HL-60 (cell line): ENCODE measurements at regions not wholly inside any gene's neighbourhood (a gene's known extent, or its start where the extent isn't known, plus 50 kb on each side); places are given as distances from the start of the nearest gene placed in this dataset.

Experiments
- DNase-seq, 2 experiments: peaks; one replicate each; pipeline ENCODE4 v3.0.0-alpha.2; 2010 to 2020; ENCODE audit warnings: low read depth in 1 of 2, low spot score in 1 of 2
- H3K27ac ChIP-seq: fragments of 250-450 bp; sonication (Bioruptor Pico); replicated peaks from 2 replicates; pipeline ENCODE4 v1.5.1; 2020; ENCODE audit warnings: mild to moderate bottlenecking, moderate library complexity
- H3K27me3 ChIP-seq: fragments of 250-450 bp; sonication (Bioruptor Pico); 2 replicates; pipeline ENCODE4 v1.5.1; 2021; ENCODE audit warnings: mild to moderate bottlenecking, moderate library complexity; ENCODE audit not compliant: insufficient read depth, poor library complexity, severe bottlenecking
- H3K4me3 ChIP-seq: replicated peaks from 2 replicates; pipeline ENCODE4 v1.5.1; 2011; ENCODE audit warnings: mild to moderate bottlenecking, control low read depth, low read length; ENCODE audit not compliant: insufficient read depth
- CTCF ChIP-seq: IDR thresholded peaks from one replicate; pipeline ENCODE4 v1.5.1; 2011; ENCODE audit warnings: low read length, control low read depth, inconsistent platforms; ENCODE audit not compliant: insufficient read depth
- GABPA ChIP-seq: IDR thresholded peaks from 2 replicates; pipeline ENCODE4 v1.6.1; 2012; ENCODE audit warnings: low read depth
- POLR2AphosphoS5 ChIP-seq: IDR thresholded peaks from 2 replicates; pipeline ENCODE4 v1.6.1; 2012; ENCODE audit warnings: low read depth
- REST ChIP-seq: IDR thresholded peaks from 2 replicates; pipeline ENCODE4 v1.6.1; 2012; ENCODE audit warnings: low read depth; ENCODE audit not compliant: insufficient replicate concordance
- SPI1 ChIP-seq: IDR thresholded peaks from 2 replicates; pipeline ENCODE4 v1.6.1; 2012; ENCODE audit warnings: low read depth, mild to moderate bottlenecking, borderline replicate concordance

DNA sequence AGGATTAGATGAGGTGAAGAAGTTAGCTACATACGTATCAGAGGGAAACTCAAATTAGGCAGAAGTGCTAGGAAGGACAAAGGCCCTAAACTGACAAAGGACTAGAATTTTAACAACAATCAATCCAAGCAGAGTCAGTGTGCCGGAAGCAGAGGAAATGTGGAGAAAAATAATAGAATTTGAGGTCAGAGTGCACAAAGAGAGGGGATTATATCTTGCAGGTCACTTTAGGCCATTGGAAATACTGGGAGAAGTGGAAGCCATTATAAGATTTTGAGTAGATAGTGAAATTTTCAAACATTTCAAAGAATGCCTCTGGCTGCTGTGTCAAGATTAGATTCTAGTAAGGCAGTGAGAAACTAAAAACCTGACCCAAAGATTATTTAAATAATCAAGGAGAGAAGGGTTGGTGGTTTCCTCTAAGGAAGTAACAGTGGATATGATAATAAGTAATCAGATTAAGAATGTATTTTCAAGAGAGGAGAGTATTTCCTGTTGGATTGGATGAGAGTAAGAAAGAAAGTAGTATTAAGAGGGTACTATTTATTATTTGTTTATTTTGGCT, 889.2 kb upstream of the NCAM2 start:
- Histone ChIP-seq H3K4me3 (no peak overlapping the region), H3K27ac (no peak overlapping the region), H3K27me3 (no peaks in the 10 kb centered on the region)

GRCh38 chr21:20110368-20110767, 887.8 kb upstream of the NCAM2 start:
- Histone ChIP-seq H3K27me3 (no peaks in the 10 kb centered on the region), H3K27ac (no peak overlapping the region), H3K4me3 (no peak overlapping the region)
- TF ChIP-seq POLR2AphosphoS5 (no peak), GABPA (no peak), SPI1 (no peak), CTCF (no peak), REST (no peak)
- DNase-seq, result no peak

More for the DNA sequence above, 889.2 kb upstream of the NCAM2 start:
- DNase-seq, result no peak
- TF ChIP-seq CTCF (no peak), GABPA (no peak), POLR2AphosphoS5 (no peak), SPI1 (no peak), REST (no peak)

- Histone ChIP-seq H3K27me3 (no peaks in the 10 kb centered on the region), H3K27ac (no peak overlapping the region), H3K4me3 (no peak overlapping the region)
- no peak for DNase-seq
- TF ChIP-seq SPI1, result no peak
- no peak for TF ChIP-seq GABPA
- no peak for TF ChIP-seq CTCF
- TF ChIP-seq REST, result no peak
- TF ChIP-seq POLR2AphosphoS5, result no peak
These were observed 846.5 kb upstream of the NCAM2 start for GRCh38 chr21:20151741-20152140.
